HUES64 (cell line): ENCODE measurements at regions not wholly inside any gene's neighbourhood (a gene's known extent, or its start where the extent isn't known, plus 50 kb on each side); places are given as distances from the start of the nearest gene placed in this dataset.

ENCODE experiments used
- H3K27ac ChIP-seq: 2 replicates; pipeline ENCODE4 v1.7.0; 2013; ENCODE audit warnings: low read depth, low read length, inconsistent platforms
- H3K27me3 ChIP-seq: 2 replicates; pipeline ENCODE4 v1.6.1; 2013; ENCODE audit warnings: mild to moderate bottlenecking, low read length; ENCODE audit not compliant: insufficient read depth
- H3K36me3 ChIP-seq: 2 replicates; pipeline ENCODE4 v1.6.1; 2013; ENCODE audit warnings: mild to moderate bottlenecking, low read length; ENCODE audit not compliant: insufficient read depth
- H3K4me1 ChIP-seq: 2 replicates; pipeline ENCODE4 v1.6.1; 2013; ENCODE audit warnings: mild to moderate bottlenecking, low read length, moderate library complexity; ENCODE audit not compliant: insufficient read depth
- H3K4me3 ChIP-seq: 2 replicates; pipeline ENCODE4 v1.5.1; 2013; ENCODE audit warnings: mild to moderate bottlenecking, low read length, moderate library complexity
- H3K9ac ChIP-seq: 2 replicates; pipeline ENCODE4 v1.6.1; 2013; ENCODE audit warnings: mild to moderate bottlenecking, low read depth, low read length
- H3K9me3 ChIP-seq: 2 replicates; pipeline ENCODE4 v1.6.1; 2013; ENCODE audit warnings: low read depth, low read length; ENCODE audit not compliant: insufficient read depth
- WGBS: fragments of 150-250, 120-280 bp; methylation state at CpG from one replicate; pipeline ENCODE4 v1.1.7; 2013; ENCODE audit warnings: missing lambda C conversion rate; 5-methylcytosine and 5-hydroxymethylcytosine counted together

DNA sequence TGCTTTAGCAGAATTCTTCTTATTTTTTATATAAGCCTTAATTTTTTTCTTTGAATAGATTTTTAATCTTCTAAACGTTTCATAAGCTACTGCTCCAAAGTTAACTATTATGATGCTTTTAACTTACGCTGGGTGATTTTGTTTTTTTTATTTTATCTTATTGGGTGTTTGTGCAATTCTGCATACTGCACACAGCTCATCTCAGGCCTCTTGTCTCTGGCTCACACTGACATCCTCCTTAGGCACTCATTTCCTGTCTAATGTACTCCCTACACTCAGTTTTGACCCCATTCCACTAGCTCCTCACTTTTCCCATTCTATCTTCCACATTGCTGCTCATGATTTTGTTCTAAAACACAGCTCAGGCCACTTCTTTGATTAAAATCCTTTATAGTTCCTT, 111.9 kb upstream of the MAP9 start:
- Histone ChIP-seq H3K4me3 (no peak overlapping the region), H3K9me3 (no peaks in the 10 kb centered on the region), H3K9ac (no peak overlapping the region), H3K36me3 (no peaks in the 10 kb centered on the region), H3K4me1 (no peaks in the 10 kb centered on the region), H3K27ac (no peak overlapping the region), H3K27me3 (no peaks in the 10 kb centered on the region)
- whole genome bisulfite sequencing: no CpG with 5 or more reads among the region's 2 CpGs

- Histone ChIP-seq H3K27ac (no peak overlapping the region), H3K4me3 (no peak overlapping the region), H3K9me3 (no peaks in the 10 kb centered on the region), H3K4me1 (no peaks in the 10 kb centered on the region), H3K27me3 (no peaks in the 10 kb centered on the region), H3K36me3 (no peaks in the 10 kb centered on the region), H3K9ac (no peak overlapping the region)
These were observed 110.4 kb upstream of the MAP9 start for GRCh38 chr4:155487210-155487609.

DNA sequence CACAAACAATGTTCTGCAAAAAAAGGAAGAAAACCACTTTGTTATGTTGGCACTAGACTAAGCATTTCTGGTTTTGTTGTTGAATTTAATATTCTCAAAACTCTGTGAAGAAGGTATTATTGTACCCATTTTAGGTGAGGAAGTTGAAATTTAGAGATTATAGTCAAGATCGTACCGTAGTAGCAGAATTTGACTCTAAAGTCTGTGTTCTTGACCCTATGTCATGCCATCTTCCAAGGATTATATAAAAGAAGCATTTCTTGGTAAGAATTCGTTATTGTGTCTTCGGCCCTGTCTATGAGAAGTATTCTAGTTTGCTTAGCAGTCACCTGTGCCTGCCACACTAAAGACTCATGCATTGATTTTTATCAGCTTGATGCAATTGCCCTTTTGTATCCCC, 104.4 kb upstream of the MAP9 start:
- H3K4me1 ChIP-seq: no peaks in the 10 kb centered on the region
- H3K9me3 ChIP-seq: no peaks in the 10 kb centered on the region
- no peaks in the 10 kb centered on the region for H3K36me3 ChIP-seq
- no peak overlapping the region for H3K4me3 ChIP-seq
- 96% methylated on average over 4 of the region's 4 CpGs for WGBS
- no peak overlapping the region for H3K9ac ChIP-seq
- no peak overlapping the region for H3K27ac ChIP-seq
- no peaks in the 10 kb centered on the region for H3K27me3 ChIP-seq

GRCh38 chr4:155479835-155480234, 103.1 kb upstream of the MAP9 start:
- H3K4me1 ChIP-seq: no peaks in the 10 kb centered on the region
- H3K36me3 ChIP-seq: no peaks in the 10 kb centered on the region
- whole genome bisulfite sequencing: 100% methylated on average over 1 of the region's 1 CpG
- no peaks in the 10 kb centered on the region for H3K27me3 ChIP-seq
- no peak overlapping the region for H3K4me3 ChIP-seq
- no peak overlapping the region for H3K9ac ChIP-seq
- H3K27ac ChIP-seq: no peak overlapping the region
- no peaks in the 10 kb centered on the region for H3K9me3 ChIP-seq

DNA sequence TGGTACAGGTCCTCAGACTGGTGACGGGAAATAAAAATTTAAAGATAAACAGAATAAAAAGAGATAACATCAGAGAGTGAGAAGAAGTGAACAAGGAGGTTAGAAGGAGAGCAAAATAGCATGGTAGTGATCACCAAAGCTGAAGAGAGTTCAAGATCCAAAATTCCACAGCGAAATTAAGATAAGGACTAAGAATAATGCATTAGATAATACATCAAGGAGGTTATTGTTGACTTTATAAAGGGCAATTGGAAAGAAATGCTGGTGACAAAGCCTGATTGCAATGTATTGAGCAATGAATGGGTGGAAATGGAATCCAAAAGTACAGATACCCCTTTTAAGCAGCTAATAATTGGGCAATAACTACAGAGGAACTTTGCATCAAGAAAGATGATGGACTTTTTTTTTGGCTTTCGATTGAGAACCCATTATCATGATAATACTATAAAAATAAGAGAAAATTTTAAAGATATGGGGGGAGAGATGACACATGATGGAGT, 101.6 kb upstream of the MAP9 start:
- Histone ChIP-seq H3K4me1 (no peaks in the 10 kb centered on the region), H3K36me3 (no peaks in the 10 kb centered on the region), H3K9ac (no peak overlapping the region), H3K4me3 (no peak overlapping the region), H3K27ac (no peak overlapping the region), H3K27me3 (no peaks in the 10 kb centered on the region), H3K9me3 (no peaks in the 10 kb centered on the region)
- 100% methylated on average over 2 of the region's 3 CpGs for WGBS

- H3K27ac ChIP-seq: no peak overlapping the region
- H3K4me1 ChIP-seq: no peaks in the 10 kb centered on the region
- no peaks in the 10 kb centered on the region for H3K27me3 ChIP-seq
- no peak overlapping the region for H3K4me3 ChIP-seq
- H3K9me3 ChIP-seq: no peaks in the 10 kb centered on the region
- H3K9ac ChIP-seq: no peak overlapping the region
- H3K36me3 ChIP-seq: no peaks in the 10 kb centered on the region
- WGBS: 100% methylated on average over 2 of the region's 5 CpGs
These were observed 98.0 kb upstream of the MAP9 start for GRCh38 chr4:155474758-155475157.

DNA sequence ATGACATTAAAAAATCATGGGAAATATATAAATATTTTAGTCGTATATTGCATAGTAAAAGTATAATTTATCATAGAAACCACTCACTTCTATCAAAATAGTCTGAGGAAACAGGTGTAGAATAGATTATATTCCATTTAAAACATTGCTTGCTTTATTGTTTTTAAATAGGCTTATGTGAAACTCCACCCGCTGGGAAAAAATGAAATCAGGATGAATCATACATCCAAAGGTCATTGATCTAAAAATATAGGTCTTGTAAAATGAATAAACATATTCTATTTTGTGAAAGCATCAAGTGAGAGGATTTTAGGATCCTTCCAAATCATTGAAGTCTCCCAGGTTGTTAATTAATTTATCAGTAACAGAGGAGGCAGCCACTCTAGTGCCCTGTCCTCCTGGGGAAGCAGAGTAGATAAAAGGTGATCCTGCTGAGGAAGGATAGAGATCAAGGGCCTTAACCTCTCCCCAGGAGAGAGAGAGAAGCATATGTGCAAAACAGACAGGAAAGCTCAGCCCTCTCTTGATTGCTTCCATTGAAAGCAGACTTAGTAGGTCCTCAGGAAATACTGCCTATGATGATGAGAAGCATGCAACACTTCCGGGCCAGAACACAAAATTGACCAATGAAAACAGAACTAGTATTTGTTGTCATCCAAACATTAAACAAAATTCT, 96.8 kb upstream of the MAP9 start:
- no peak overlapping the region for H3K9ac ChIP-seq
- 77% methylated on average over 1 of the region's 3 CpGs for WGBS
- H3K9me3 ChIP-seq: no peaks in the 10 kb centered on the region
- no peaks in the 10 kb centered on the region for H3K4me1 ChIP-seq
- no peak overlapping the region for H3K27ac ChIP-seq
- no peaks in the 10 kb centered on the region for H3K27me3 ChIP-seq
- H3K4me3 ChIP-seq: no peak overlapping the region
- no peaks in the 10 kb centered on the region for H3K36me3 ChIP-seq

- H3K27ac ChIP-seq: no peak overlapping the region
- no peaks in the 10 kb centered on the region for H3K9me3 ChIP-seq
- WGBS: 91% methylated on average over 1 of the region's 1 CpG
- no peaks in the 10 kb centered on the region for H3K4me1 ChIP-seq
- no peaks in the 10 kb centered on the region for H3K27me3 ChIP-seq
- no peak overlapping the region for H3K4me3 ChIP-seq
- H3K9ac ChIP-seq: no peak overlapping the region
- H3K36me3 ChIP-seq: no peaks in the 10 kb centered on the region
These were observed 91.5 kb upstream of the MAP9 start for GRCh38 chr4:155468282-155468681.

DNA sequence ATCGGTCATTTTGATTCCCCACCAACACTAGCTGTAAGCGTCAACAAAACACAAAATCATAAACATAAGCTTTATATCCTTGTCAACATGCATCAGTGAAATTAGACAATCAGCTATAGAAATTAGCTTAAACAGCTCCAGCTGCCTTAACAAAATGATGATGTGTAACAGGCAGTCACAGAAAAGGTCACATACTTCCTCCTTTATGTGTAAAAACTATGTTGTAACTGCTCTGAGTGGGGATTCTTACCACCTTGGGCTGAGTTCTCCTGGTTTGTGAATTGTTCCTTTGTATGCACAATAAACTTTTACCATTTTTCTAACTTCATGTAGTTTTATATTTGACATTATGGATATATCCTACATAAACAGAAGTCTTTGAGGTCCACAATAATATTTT, 73.9 kb upstream of the MAP9 start:
- Histone ChIP-seq H3K9me3 (no peaks in the 10 kb centered on the region), H3K27me3 (no peaks in the 10 kb centered on the region), H3K36me3 (no peaks in the 10 kb centered on the region), H3K27ac (no peak overlapping the region), H3K4me1 (no peaks in the 10 kb centered on the region), H3K9ac (no peak overlapping the region), H3K4me3 (no peak overlapping the region)
- 98% methylated on average over 2 of the region's 2 CpGs for WGBS

DNA sequence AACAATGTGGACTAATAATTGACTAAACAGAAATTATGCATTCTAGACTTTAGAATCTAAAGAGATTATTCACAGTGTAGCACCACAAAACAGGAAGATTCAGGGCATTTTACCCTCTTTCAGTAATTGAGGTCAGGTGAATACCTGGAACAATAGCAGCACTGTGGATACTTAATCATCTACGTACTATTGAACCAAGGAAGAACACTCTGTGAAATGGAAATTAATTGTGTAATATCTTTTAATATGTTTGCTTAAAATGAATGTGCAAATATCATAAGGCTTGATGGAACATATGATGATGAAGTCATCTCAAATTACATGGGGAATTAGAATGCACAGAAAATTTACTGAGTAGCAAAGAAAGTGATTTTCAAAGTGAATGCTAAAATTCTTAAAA, 68.5 kb upstream of the MAP9 start:
- Histone ChIP-seq H3K4me1 (no peaks in the 10 kb centered on the region), H3K9me3 (no peaks in the 10 kb centered on the region), H3K9ac (no peak overlapping the region), H3K27ac (no peak overlapping the region), H3K4me3 (no peak overlapping the region), H3K27me3 (peaks cover 11% of the 10 kb centered on the region), H3K36me3 (no peaks in the 10 kb centered on the region)
- WGBS: 100% methylated on average over 1 of the region's 1 CpG

DNA sequence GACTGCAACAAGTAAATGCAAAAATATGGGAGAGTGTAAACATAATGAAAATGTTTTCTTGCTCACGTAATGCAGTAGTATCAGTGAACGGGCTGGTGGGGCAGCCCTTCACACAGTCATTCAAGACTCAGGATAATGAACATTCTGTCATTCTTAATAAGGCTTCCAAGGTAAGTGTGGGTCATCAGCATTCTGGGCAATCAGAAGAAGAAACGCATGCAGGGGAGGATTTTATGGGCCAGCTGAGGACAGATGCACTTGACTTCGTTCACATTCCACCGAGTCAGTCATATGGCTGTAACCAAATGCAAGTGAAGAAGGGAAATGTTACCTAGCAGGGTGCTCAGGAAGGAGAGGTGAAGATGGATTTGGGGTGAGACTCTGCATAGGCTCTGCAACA, 68.0 kb upstream of the MAP9 start:
- peaks cover 11% of the 10 kb centered on the region for H3K27me3 ChIP-seq
- H3K4me1 ChIP-seq: no peaks in the 10 kb centered on the region
- WGBS: 94% methylated on average over 5 of the region's 5 CpGs
- no peaks in the 10 kb centered on the region for H3K36me3 ChIP-seq
- no peaks in the 10 kb centered on the region for H3K9me3 ChIP-seq
- no peak overlapping the region for H3K27ac ChIP-seq
- no peak overlapping the region for H3K9ac ChIP-seq
- H3K4me3 ChIP-seq: no peak overlapping the region
